Right lung (tissue), 2 donors: ENCODE measurements at regions not wholly inside any gene's neighbourhood (a gene's known extent, or its start where the extent isn't known, plus 50 kb on each side); places are given as distances from the start of the nearest gene placed in this dataset.
"Not testable (repeated sequence)": the region's sequence is repeated elsewhere in the genome, so short reads cannot be mapped to it uniquely, and the experiment has no call there.

Experiments used
- DNase-seq, 2 donors: peaks; one replicate each; pipeline ENCODE4 v3.0.0-alpha.2; 2013

- no peak for DNase-seq
Observed at GRCh38 chr12:126899926-126900792, 1366.8 kb upstream of the TMEM132C start.

GRCh38 chr12:126903027-126903876, 1363.7 kb upstream of the TMEM132C start:
- no peak for DNase-seq

DNA sequence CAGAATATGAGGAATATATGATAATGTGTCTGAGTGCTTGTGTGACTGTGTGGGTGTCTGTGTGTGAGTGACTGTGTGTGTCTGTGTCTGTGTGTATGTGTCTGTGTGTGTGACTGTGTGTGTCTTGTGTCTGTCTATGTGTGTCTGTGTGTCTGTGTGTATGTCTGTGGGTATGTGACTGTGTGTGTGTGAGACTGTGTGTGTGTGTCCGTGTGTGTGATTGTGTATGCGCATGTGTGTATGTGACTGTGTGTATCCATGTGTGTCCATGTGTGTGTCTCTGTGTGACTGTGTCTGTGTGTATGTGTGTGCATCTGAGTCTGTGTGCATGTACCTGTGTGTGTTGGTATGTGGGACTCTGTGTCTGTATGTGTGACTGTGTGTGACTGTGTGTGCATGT, 1361.2 kb upstream of the TMEM132C start:
- no peak for DNase-seq

GRCh38 chr12:126907900-126908764, 1358.8 kb upstream of the TMEM132C start:
- DNase-seq, result no peak

- DNase-seq, result no peak
Observed at GRCh38 chr12:126908765-126909142, 1358.2 kb upstream of the TMEM132C start.

- DNase-seq, result no peak
Observed at GRCh38 chr12:126910570-126910969, 1356.4 kb upstream of the TMEM132C start.

DNA sequence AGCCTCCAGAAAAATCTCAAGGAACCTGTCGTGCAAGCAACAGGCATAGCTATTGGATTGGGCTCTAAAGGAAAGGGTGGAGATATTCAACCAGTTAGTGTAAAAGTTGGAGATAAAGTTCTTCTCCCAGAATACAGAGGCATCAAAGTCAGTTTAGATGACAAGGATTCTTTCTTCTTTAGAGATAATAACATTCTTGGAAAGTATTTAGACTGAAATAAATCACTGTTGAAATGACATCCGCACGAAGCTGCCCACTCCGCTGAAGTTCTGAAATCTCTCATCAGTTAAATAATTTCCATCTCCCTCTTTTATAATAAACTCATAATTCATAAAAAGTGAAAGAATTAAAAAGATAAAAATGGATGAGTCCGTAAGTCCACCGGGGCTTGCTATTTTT, 1354.9 kb upstream of the TMEM132C start:
- no peak for DNase-seq

GRCh38 chr12:126914170-126914793, 1352.7 kb upstream of the TMEM132C start:
- DNase-seq, result no peak

DNA sequence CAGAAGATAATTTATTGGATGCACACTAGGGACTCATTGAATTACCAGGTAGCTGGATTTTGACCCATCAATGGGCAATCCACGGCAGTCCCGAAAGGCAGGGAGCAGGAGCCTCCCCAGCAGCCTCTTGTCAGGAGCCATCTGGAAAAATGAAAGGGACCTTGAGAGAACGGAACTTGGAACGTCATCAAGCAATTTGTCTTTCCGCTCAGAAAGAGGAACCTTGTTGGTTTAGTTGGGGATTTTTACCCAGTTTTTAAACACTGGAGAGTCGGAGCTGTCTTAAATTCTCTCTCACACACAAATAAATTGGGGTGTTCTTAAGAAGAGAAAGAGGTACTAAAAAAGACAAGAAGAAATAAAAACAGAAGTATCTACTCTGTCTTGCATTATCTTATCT, 1351.7 kb upstream of the TMEM132C start:
- DNase-seq, result no peak

- DNase-seq, result no peak
Observed at GRCh38 chr12:126926023-126926594, 1340.9 kb upstream of the TMEM132C start.

DNA sequence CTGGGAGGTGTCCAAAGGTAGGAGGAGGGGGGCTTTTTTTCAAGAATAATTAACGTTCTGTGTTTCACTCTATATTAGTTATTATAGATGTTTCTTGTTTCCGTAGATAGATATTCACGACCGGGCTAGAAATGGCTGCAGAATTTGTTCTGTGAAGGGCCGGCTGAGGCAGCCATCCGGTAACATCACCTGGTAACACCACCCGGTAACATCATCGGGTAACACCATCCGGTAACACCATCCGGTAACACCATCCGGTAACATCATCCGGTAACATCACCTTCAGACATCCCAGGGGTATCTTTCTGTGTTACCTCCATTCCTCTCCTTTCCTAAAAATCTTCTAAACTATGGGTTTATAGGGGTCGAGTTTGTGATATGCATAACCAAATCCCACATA, 1336.7 kb upstream of the TMEM132C start:
- DNase-seq, result no peak

DNA sequence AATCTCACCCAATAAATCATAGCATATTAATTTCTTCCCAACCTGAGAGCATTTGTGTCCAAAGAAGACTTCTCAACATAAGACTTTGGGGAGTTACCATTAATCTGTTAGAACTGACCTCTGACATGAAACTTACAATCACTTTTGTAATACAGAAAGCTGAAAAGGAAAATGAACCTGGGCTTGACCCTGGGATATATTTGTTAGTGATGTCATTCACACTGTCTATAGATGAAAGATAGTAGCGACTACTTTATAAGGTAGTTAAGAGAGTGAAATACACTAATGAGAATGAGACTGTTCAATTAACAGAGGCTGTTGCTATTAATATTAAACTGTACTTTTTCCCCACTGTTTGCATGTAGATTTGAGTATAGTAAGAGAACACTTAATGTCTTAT, 1334.8 kb upstream of the TMEM132C start:
- no peak for DNase-seq

GRCh38 chr12:126935435-126935834, 1331.5 kb upstream of the TMEM132C start:
- no peak for DNase-seq

GRCh38 chr12:126936181-126936851, 1330.7 kb upstream of the TMEM132C start:
- no peak for DNase-seq

DNA sequence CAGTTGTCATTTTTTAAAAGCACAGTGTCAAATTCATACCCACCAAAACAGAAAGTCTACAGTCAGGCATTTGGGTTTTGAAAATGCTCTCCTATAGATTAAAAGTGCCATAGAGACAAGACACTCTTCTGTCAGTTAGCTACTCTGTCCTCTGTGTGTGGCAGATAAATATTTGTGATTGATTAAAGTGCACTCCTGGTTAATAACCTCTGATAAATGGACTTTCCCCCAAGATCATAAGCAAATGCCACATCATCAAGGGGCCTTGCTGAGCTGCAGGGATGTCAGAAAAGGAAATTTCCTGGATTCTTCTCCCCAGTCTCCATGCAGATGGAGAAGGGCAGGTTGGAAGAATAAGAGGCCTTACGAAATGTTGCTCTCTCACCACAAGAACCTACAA, 1329.5 kb upstream of the TMEM132C start:
- DNase-seq, result no peak

GRCh38 chr12:126944684-126945083, 1322.3 kb upstream of the TMEM132C start:
- DNase-seq, result no peak

GRCh38 chr12:126946958-126947357, 1320.0 kb upstream of the TMEM132C start:
- not testable (repeated sequence) for DNase-seq

DNA sequence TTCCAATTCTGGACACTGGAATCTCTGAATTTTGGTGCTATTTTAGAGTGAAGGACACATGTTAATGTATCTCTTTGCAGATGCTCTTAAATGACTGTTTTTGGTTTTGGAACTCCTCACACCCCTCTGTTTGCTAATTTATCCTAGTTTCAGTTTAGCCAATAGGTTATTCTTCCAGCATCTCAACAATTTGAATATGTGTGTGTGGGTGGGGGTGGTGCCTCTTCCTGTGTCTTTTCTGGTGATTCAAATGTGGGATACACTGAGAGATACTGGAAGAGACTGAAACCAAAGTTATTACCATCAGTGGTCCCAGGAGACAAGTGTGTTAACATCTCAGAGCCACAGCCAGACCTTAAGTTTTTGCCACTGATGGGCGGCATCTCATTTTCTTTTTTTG, 1317.4 kb upstream of the TMEM132C start:
- DNase-seq, result no peak

DNA sequence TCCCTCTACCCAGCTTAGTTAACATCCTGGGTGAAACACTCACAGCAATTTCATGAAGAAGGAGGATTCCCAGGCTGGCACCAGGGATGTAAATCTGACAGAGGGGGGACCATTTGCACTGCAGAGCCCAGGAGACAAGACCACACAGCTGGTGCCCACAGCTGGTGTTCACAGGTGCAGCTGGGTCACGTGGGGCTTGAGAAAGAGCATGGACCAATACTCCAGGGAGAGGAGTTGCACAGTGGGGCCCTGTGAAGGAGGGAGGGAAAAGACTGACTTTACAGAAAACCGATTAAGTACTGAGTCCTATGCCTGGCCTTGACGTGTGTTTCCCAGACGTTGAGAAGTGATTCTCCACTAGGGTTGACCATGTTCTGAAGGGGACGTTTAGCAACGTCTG, 1316.7 kb upstream of the TMEM132C start:
- no peak for DNase-seq
